HTR-8/SVneo (cell line): ENCODE measurements at regions not wholly inside any gene's neighbourhood (a gene's known extent, or its start where the extent isn't known, plus 50 kb on each side); places are given as distances from the start of the nearest gene placed in this dataset.
A peak's percentile ranks its signal among the peaks of the same experiment; 100 is the strongest.
"Not testable (repeated sequence)": the region's sequence is repeated elsewhere in the genome, so short reads cannot be mapped to it uniquely, and the experiment has no call there.

Experiments used
- DNase-seq: peaks from one replicate; pipeline ENCODE4 v3.0.0; 2011; ENCODE audit warnings: low spot score, mixed read lengths; ENCODE audit not compliant: insufficient read length
- FAIRE-seq: peaks from 2 replicates; lab custom pipeline; 2011; peaks lifted over from hg19 to GRCh38; lab: Jason Lieb, UNC

- FAIRE-seq (no peak), DNase-seq (no peak)
Measured at GRCh38 chr6:168369786-168370185, 50.2 kb upstream of the DACT2 start.

GRCh38 chr6:168370310-168370991, 50.9 kb upstream of the DACT2 start:
- FAIRE-seq, result no peak
- peak; percentile 56 for DNase-seq

GRCh38 chr6:168371185-168371584, 51.6 kb upstream of the DACT2 start:
- no peak for FAIRE-seq
- no peak for DNase-seq

GRCh38 chr6:168371618-168371980, 52.0 kb upstream of the DACT2 start:
- DNase-seq (no peak), FAIRE-seq (no peak)

GRCh38 chr6:168371981-168372711, 52.6 kb upstream of the DACT2 start:
- FAIRE-seq (no peak), DNase-seq (no peak)

GRCh38 chr6:168372889-168373288, 53.3 kb upstream of the DACT2 start:
- DNase-seq (no peak), FAIRE-seq (no peak)

GRCh38 chr6:168373389-168373788, 53.8 kb upstream of the DACT2 start:
- no peak for FAIRE-seq

GRCh38 chr6:168374051-168374502, 54.5 kb upstream of the DACT2 start:
- DNase-seq, result no peak

More at GRCh38 chr6:168373389-168373788, 53.8 kb upstream of the DACT2 start:
- DNase-seq, result no peak

GRCh38 chr6:168374541-168375071, 55.0 kb upstream of the DACT2 start:
- no peak for DNase-seq
- FAIRE-seq, result no peak

More at GRCh38 chr6:168374051-168374502, 54.5 kb upstream of the DACT2 start:
- FAIRE-seq, result no peak

- no peak for FAIRE-seq
- DNase-seq, result no peak
Measured at GRCh38 chr6:168376120-168376519, 56.5 kb upstream of the DACT2 start.

- no peak for FAIRE-seq
- no peak for DNase-seq
Measured at GRCh38 chr6:168376811-168377483, 57.4 kb upstream of the DACT2 start.

GRCh38 chr6:168377484-168377855, 57.9 kb upstream of the DACT2 start:
- DNase-seq, result no peak
- FAIRE-seq, result no peak

GRCh38 chr6:168377856-168378832, 58.6 kb upstream of the DACT2 start:
- DNase-seq (no peak), FAIRE-seq (peak; percentile 38)

GRCh38 chr6:168379579-168379978, 60.0 kb upstream of the DACT2 start:
- not testable (repeated sequence) for DNase-seq, FAIRE-seq

- not testable (repeated sequence) for FAIRE-seq
Measured at GRCh38 chr6:168380166-168380955, 60.6 kb upstream of the SMOC2 start.

GRCh38 chr6:168380956-168381605, 59.9 kb upstream of the SMOC2 start:
- FAIRE-seq, result no peak
- no peak for DNase-seq

More at GRCh38 chr6:168380166-168380955, 60.6 kb upstream of the SMOC2 start:
- DNase-seq, result not testable (repeated sequence)

- DNase-seq, result no peak
- FAIRE-seq, result no peak
Measured at GRCh38 chr6:168381726-168382458, 59.1 kb upstream of the SMOC2 start.
